ENCODE measurements at regions not wholly inside any gene's neighbourhood (a gene's known extent, or its start where the extent isn't known, plus 50 kb on each side); places are given as distances from the start of the nearest gene placed in this dataset.

- H2AFZ ChIP-seq (ENCODE audit: low read length), result no peak overlapping the region
- H3K4me1 ChIP-seq (ENCODE audit: control insufficient read depth, extremely low read depth, insufficient read depth, low read length), result no peaks in the 10 kb centered on the region
- no peak overlapping the region for H3K4me2 ChIP-seq (ENCODE audit: extremely low read depth, insufficient read depth, low read length)
- DNase-seq (ENCODE audit: low read depth in 2 of 2), result no peak
- no peaks in the 10 kb centered on the region for H3K36me3 ChIP-seq (ENCODE audit: control insufficient read depth, insufficient read depth, low read length)
- H3K27me3 ChIP-seq (ENCODE audit: control insufficient read depth, insufficient read depth, low read length), result no peaks in the 10 kb centered on the region
- no peak overlapping the region for H3K9ac ChIP-seq (ENCODE audit: insufficient read depth, low read length)
- no peaks in the 10 kb centered on the region for H3K79me2 ChIP-seq (ENCODE audit: control insufficient read depth, insufficient read depth, low read length)
- TF ChIP-seq EZH2 (IDR thresholded peaks at IDR 0.05; ENCODE audit: low read length, missing control alignments) (no peak), CTCF (conservative IDR thresholded peaks at IDR 0.05 in 1 of 2, IDR thresholded peaks at IDR 0.05 in 1 of 2; ENCODE audit: low read depth in 1 of 2, low read length in 2 of 2) (no peak)
- H4K20me1 ChIP-seq (ENCODE audit: control insufficient read depth, extremely low read depth, insufficient read depth, low read length), result no peaks in the 10 kb centered on the region
- no peaks in the 10 kb centered on the region for H3K9me3 ChIP-seq (ENCODE audit: control insufficient read depth, insufficient read depth, low read depth, low read length)
- no peak overlapping the region for H3K27ac ChIP-seq (ENCODE audit: insufficient read depth, low read length)
- H3K4me3 ChIP-seq (replicated peaks in 1 of 4; ENCODE audit: control extremely low read depth in 1 of 4, insufficient read depth in 1 of 4, low read depth in 3 of 4, low read length in 4 of 4), result no peak overlapping the region
Observed at GRCh38 chr4:127036296-127036695, 596.5 kb upstream of the INTU start.

GRCh38 chr4:127045861-127046260 is 586.9 kb upstream of the INTU start:
- Histone ChIP-seq H3K27ac (ENCODE audit: insufficient read depth, low read length) (no peak overlapping the region), H3K79me2 (ENCODE audit: control insufficient read depth, insufficient read depth, low read length) (no peaks in the 10 kb centered on the region), H3K4me1 (ENCODE audit: control insufficient read depth, extremely low read depth, insufficient read depth, low read length) (peaks cover 2% of the 10 kb centered on the region), H3K9me3 (ENCODE audit: control insufficient read depth, insufficient read depth, low read depth, low read length) (no peaks in the 10 kb centered on the region), H3K4me3 (replicated peaks in 1 of 4; ENCODE audit: control extremely low read depth in 1 of 4, insufficient read depth in 1 of 4, low read depth in 3 of 4, low read length in 4 of 4) (no peak overlapping the region), H4K20me1 (ENCODE audit: control insufficient read depth, extremely low read depth, insufficient read depth, low read length) (no peaks in the 10 kb centered on the region), H3K4me2 (ENCODE audit: extremely low read depth, insufficient read depth, low read length) (peak overlapping the region; percentile 32), H3K9ac (ENCODE audit: insufficient read depth, low read length) (no peak overlapping the region), H3K27me3 (ENCODE audit: control insufficient read depth, insufficient read depth, low read length) (no peaks in the 10 kb centered on the region), H2AFZ (ENCODE audit: low read length) (no peak overlapping the region), H3K36me3 (ENCODE audit: control insufficient read depth, insufficient read depth, low read length) (no peaks in the 10 kb centered on the region)
- TF ChIP-seq CTCF (conservative IDR thresholded peaks at IDR 0.05 in 1 of 2, IDR thresholded peaks at IDR 0.05 in 1 of 2; ENCODE audit: low read depth in 1 of 2, low read length in 2 of 2) (peak in 1 of 2 donors; percentile 11), EZH2 (IDR thresholded peaks at IDR 0.05; ENCODE audit: low read length, missing control alignments) (no peak)
- DNase-seq (ENCODE audit: low read depth in 2 of 2), result no peak

- TF ChIP-seq CTCF (conservative IDR thresholded peaks at IDR 0.05 in 1 of 2, IDR thresholded peaks at IDR 0.05 in 1 of 2; ENCODE audit: low read depth in 1 of 2, low read length in 2 of 2) (no peak), EZH2 (IDR thresholded peaks at IDR 0.05; ENCODE audit: low read length, missing control alignments) (no peak)
- peak; percentile 60 to 68 for DNase-seq (ENCODE audit: low read depth in 2 of 2)
Observed at GRCh38 chr4:127047930-127048329, 584.8 kb upstream of the INTU start.

More at GRCh38 chr4:127047930-127048329, 584.8 kb upstream of the INTU start:
- Histone ChIP-seq H3K36me3 (ENCODE audit: control insufficient read depth, insufficient read depth, low read length) (no peaks in the 10 kb centered on the region), H3K27me3 (ENCODE audit: control insufficient read depth, insufficient read depth, low read length) (no peaks in the 10 kb centered on the region), H3K9ac (ENCODE audit: insufficient read depth, low read length) (no peak overlapping the region), H3K27ac (ENCODE audit: insufficient read depth, low read length) (no peak overlapping the region), H2AFZ (ENCODE audit: low read length) (no peak overlapping the region), H3K79me2 (ENCODE audit: control insufficient read depth, insufficient read depth, low read length) (no peaks in the 10 kb centered on the region), H4K20me1 (ENCODE audit: control insufficient read depth, extremely low read depth, insufficient read depth, low read length) (no peaks in the 10 kb centered on the region), H3K9me3 (ENCODE audit: control insufficient read depth, insufficient read depth, low read depth, low read length) (no peaks in the 10 kb centered on the region), H3K4me1 (ENCODE audit: control insufficient read depth, extremely low read depth, insufficient read depth, low read length) (peaks cover 2% of the 10 kb centered on the region), H3K4me2 (ENCODE audit: extremely low read depth, insufficient read depth, low read length) (no peak overlapping the region), H3K4me3 (replicated peaks in 1 of 4; ENCODE audit: control extremely low read depth in 1 of 4, insufficient read depth in 1 of 4, low read depth in 3 of 4, low read length in 4 of 4) (no peak overlapping the region)

All from fibroblast of lung (primary cell).